DMS114 treated with DMSO at 0.1 percent for 48 hours (cell line): ENCODE measurements at regions not wholly inside any gene's neighbourhood (a gene's known extent, or its start where the extent isn't known, plus 50 kb on each side); places are given as distances from the start of the nearest gene placed in this dataset.
"Not testable (repeated sequence)": the region's sequence is repeated elsewhere in the genome, so short reads cannot be mapped to it uniquely, and the experiment has no call there.

Source experiments
- DNase-seq: peaks from one replicate; lab custom pipeline; 2025; ENCODE audit not compliant: unreplicated experiment; lab: John Stamatoyannopoulos, UW

GRCh38 chr2:406231-406630 lies 118.3 kb upstream of the ALKAL2 start:
- no peak for DNase-seq

- DNase-seq, result no peak
Observed at GRCh38 chr2:404581-404980, 116.7 kb upstream of the ALKAL2 start.

- no peak for DNase-seq
Observed at GRCh38 chr2:403682-404081, 115.8 kb upstream of the ALKAL2 start.

GRCh38 chr2:402721-403120 lies 114.8 kb upstream of the ALKAL2 start:
- DNase-seq, result no peak

GRCh38 chr2:402206-402605 lies 114.3 kb upstream of the ALKAL2 start:
- no peak for DNase-seq

GRCh38 chr2:401019-401679 lies 113.3 kb upstream of the ALKAL2 start:
- no peak for DNase-seq

- no peak for DNase-seq
Observed at GRCh38 chr2:397926-398325, 110.0 kb upstream of the ALKAL2 start.

GRCh38 chr2:397521-397920 lies 109.6 kb upstream of the ALKAL2 start:
- DNase-seq, result no peak

DNA sequence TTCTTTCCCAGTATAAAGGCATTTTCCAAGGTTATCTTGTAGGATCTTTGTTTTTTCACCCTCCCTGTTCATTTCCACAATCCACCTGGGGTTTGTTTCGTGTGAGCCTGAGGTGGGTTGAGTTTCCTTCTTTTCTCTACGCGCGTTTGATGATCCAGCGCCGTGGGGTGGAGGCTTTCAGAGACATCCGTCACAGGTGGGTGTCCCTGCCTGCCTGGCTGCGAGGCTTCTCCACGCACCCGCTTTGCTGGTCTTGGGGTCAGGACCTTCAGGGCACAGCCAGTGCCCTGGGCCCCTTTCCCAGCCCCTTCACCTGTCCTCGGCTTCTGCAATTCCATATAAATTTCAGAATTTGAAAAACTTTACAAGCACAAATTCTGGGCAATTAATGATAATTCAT lies 109.0 kb upstream of the ALKAL2 start:
- no peak for DNase-seq

GRCh38 chr2:395886-396285 lies 108.0 kb upstream of the ALKAL2 start:
- no peak for DNase-seq

GRCh38 chr2:393711-394696 lies 106.1 kb upstream of the ALKAL2 start:
- no peak for DNase-seq

- no peak for DNase-seq
Observed at GRCh38 chr2:392926-393280, 105.0 kb upstream of the ALKAL2 start.

DNA sequence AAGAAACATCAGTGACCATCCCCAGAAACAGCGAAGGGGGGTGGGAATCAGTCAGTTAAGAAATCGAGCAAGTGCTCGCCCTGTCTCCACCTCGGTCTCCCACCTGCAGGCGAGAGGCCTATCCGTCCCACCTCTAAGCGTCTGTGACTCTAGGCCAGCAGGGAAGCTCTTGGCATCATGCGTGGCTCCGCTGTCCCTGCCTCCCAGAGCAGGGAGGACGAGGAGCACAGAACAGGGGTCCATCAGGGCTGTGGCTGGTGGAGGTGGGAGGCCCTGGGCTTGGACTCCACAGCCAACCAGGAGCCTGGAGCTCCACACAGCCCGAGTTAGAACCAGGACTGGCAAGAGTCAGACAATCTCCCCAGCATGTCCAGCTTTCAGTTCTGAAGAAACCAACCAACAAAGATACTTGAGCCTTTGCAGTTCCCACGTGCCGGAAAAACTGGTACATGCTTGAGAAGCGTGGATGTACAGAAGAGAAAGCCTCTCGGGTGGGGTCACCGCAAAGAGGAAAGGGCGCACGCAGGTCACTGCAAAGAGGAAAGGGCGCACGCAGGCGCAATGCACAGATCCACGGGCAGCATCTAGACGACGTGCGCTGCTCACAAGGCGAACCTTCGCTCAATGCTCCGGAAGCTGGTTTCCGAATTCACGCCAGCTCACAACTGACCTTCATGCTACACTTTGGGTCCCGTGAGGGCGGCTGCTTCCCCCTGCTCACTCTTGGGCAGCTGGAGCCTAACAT lies 104.5 kb upstream of the ALKAL2 start:
- no peak for DNase-seq

- DNase-seq, result no peak
Observed at GRCh38 chr2:391696-392095, 103.8 kb upstream of the ALKAL2 start.

- no peak for DNase-seq
Observed at GRCh38 chr2:390959-391358, 103.1 kb upstream of the ALKAL2 start.

- DNase-seq, result not testable (repeated sequence)
Observed at GRCh38 chr2:389985-390384, 102.1 kb upstream of the ALKAL2 start.

DNA sequence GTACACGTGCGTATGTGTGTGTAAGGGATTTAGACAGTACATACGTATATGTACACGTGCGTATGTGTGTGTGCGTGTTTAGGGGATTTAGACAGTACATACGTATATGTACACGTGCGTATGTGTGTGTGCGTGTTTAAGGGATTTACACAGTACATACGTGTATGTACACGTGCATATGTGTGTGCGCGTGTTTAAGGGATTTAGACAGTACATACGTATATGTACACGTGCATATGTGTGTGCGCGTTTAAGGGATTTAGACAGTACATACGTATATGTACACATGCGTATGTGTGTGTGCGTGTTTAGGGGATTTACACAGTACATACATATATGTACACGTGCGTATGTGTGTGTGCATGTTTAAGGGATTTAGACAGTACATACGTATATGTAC lies 100.9 kb upstream of the ALKAL2 start:
- DNase-seq, result not testable (repeated sequence)

- DNase-seq, result no peak
Observed at GRCh38 chr2:387980-388421, 100.1 kb upstream of the ALKAL2 start.

DNA sequence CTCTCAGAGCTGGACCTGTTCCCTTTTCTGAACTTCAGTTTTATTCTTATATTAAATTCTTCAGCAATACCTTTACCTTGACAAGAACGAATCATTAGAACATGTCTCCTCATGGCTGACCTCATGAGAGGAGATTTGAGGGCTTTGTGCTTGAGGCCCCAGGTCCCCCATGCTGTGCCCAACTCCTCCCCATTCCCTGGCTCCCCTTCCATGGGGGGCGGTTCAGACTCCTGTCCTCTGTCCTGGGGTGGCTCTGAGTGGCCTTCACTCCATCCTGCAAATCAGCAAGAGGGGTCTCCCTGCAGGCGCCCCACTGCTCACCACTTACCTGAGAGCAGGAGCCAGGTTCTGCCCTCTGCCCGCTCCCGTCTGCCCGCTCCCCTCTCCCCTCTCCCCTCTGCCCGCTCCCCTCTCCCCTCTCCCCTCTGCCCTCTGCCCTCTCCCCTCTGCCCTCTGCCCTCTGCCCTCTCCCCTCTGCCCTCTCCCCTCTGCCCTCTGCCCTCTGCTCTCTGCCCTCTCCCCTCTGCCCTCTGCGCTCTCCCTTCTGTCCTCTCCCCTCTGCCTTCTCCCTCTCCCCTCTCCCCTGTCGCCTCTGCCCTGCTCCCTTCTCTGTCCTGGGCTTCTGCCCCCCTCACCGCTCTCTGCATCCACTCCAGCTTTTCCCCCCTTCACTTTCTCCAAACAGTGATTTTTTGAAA lies 98.7 kb upstream of the ALKAL2 start:
- no peak for DNase-seq

DNA sequence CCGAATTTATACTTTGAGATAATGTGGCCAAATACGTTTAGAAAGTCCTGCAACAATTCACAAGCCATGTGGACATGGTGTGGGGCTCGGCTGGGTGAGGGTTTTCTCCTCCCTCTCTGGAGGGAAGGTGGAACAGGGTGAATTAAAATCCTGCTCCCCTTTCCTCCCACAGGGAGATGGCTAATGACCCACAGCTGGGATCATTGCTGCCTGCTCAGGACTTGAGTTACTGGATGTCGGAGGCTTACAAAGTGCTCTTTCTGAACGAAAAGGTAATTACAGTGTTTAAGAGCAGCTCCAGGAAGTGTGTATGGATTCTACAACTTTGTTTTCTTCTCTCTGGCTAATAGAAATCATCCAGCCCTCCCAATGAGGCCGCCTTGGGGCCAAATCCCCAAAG lies 97.9 kb upstream of the ALKAL2 start:
- DNase-seq, result no peak

DNA sequence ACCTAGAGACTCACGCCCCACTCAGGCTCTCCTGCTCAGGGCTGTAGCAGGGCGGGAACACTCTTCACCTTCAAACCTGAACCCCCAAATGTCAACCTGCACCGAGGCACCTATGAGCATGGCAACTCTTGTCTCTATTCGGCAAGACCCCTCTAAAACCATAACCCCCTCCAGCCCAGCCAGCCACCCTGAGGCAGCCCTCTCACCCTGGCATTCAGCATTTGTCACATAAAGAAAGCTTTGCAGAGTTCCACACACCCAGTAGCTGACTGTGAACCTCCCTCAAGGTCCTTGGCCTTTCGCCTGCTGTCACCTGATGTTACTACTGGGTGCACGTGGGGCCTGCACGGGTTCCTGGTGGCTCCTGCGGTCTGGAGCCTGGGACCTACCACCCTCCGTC lies 97.2 kb upstream of the ALKAL2 start:
- DNase-seq, result no peak
